Cerebellar nuclear complex (tissue), 1 donor: ENCODE measurements at regions not wholly inside any gene's neighbourhood (a gene's known extent, or its start where the extent isn't known, plus 50 kb on each side); places are given as distances from the start of the nearest gene placed in this dataset.
"Not testable (repeated sequence)": the region's sequence is repeated elsewhere in the genome, so short reads cannot be mapped to it uniquely, and the experiment has no call there.

Experiments
- DNase-seq, 2 experiments: peaks; one replicate each; lab custom pipeline; 2025; lab: John Stamatoyannopoulos, UW

- DNase-seq: no peak
These were observed 851.2 kb downstream of the EFNB2 start for GRCh38 chr13:105684216-105684615.

GRCh38 chr13:105679838-105680237 lies 855.6 kb downstream of the EFNB2 start:
- no peak for DNase-seq

GRCh38 chr13:105678072-105678471 lies 857.4 kb downstream of the EFNB2 start:
- DNase-seq: no peak

- no peak for DNase-seq
These were observed 862.6 kb downstream of the EFNB2 start for GRCh38 chr13:105672881-105673280.

- not testable (repeated sequence) for DNase-seq
These were observed 864.3 kb downstream of the EFNB2 start for GRCh38 chr13:105671131-105671530.

GRCh38 chr13:105670179-105670990 lies 865.1 kb downstream of the EFNB2 start:
- no peak for DNase-seq

GRCh38 chr13:105665284-105665683 lies 870.2 kb downstream of the EFNB2 start:
- no peak for DNase-seq

GRCh38 chr13:105663182-105663581 lies 872.3 kb downstream of the EFNB2 start:
- no peak for DNase-seq

- no peak for DNase-seq
These were observed 874.9 kb downstream of the EFNB2 start for GRCh38 chr13:105660561-105660960.

GRCh38 chr13:105658431-105658830 lies 877.0 kb downstream of the EFNB2 start:
- no peak for DNase-seq

GRCh38 chr13:105655046-105655445 lies 880.4 kb downstream of the EFNB2 start:
- DNase-seq: no peak

- no peak for DNase-seq
These were observed 891.5 kb downstream of the EFNB2 start for GRCh38 chr13:105643966-105644365.

- no peak for DNase-seq
These were observed 892.9 kb downstream of the EFNB2 start for GRCh38 chr13:105642511-105642958.

GRCh38 chr13:105641121-105641520 lies 894.3 kb downstream of the EFNB2 start:
- no peak for DNase-seq

- DNase-seq: no peak
These were observed 897.0 kb downstream of the EFNB2 start for GRCh38 chr13:105638426-105638825.

- no peak for DNase-seq
These were observed 901.4 kb downstream of the EFNB2 start for GRCh38 chr13:105634059-105634458.

- DNase-seq: no peak
These were observed 905.0 kb downstream of the EFNB2 start for GRCh38 chr13:105630431-105630830.

- no peak for DNase-seq
These were observed 908.2 kb downstream of the EFNB2 start for GRCh38 chr13:105627270-105627669.

GRCh38 chr13:105625691-105626090 lies 909.8 kb downstream of the EFNB2 start:
- no peak for DNase-seq

- DNase-seq: no peak
These were observed 919.0 kb downstream of the EFNB2 start for GRCh38 chr13:105616333-105617075.

GRCh38 chr13:105612541-105612940 lies 922.9 kb downstream of the EFNB2 start:
- DNase-seq: no peak

- DNase-seq: no peak
These were observed 924.0 kb downstream of the EFNB2 start for GRCh38 chr13:105611424-105611823.

- DNase-seq: no peak
These were observed 927.4 kb downstream of the EFNB2 start for GRCh38 chr13:105608104-105608503.
